ENCODE measurements at regions not wholly inside any gene's neighbourhood (a gene's known extent, or its start where the extent isn't known, plus 50 kb on each side); places are given as distances from the start of the nearest gene placed in this dataset.

- Histone ChIP-seq H3K27me3 (ENCODE audit: insufficient read depth, poor library complexity, severe bottlenecking) (peaks cover 6% of the 10 kb centered on the region), H3K4me3 (ENCODE audit: severe bottlenecking) (no peak overlapping the region), H3K9me3 (ENCODE audit: severe bottlenecking) (peaks cover 2% of the 10 kb centered on the region), H3K4me1 (ENCODE audit: insufficient read depth, poor library complexity, severe bottlenecking) (no peaks in the 10 kb centered on the region), H3K36me3 (ENCODE audit: low read depth) (no peaks in the 10 kb centered on the region), H3K27ac (ENCODE audit: poor library complexity, severe bottlenecking) (no peak overlapping the region)
- DNase-seq (ENCODE audit: low spot score) (no peak), ATAC-seq (ENCODE audit: low read depth) (no peak; the same call in 2 of the 3 replicates)
- TF ChIP-seq, protein P1, sequence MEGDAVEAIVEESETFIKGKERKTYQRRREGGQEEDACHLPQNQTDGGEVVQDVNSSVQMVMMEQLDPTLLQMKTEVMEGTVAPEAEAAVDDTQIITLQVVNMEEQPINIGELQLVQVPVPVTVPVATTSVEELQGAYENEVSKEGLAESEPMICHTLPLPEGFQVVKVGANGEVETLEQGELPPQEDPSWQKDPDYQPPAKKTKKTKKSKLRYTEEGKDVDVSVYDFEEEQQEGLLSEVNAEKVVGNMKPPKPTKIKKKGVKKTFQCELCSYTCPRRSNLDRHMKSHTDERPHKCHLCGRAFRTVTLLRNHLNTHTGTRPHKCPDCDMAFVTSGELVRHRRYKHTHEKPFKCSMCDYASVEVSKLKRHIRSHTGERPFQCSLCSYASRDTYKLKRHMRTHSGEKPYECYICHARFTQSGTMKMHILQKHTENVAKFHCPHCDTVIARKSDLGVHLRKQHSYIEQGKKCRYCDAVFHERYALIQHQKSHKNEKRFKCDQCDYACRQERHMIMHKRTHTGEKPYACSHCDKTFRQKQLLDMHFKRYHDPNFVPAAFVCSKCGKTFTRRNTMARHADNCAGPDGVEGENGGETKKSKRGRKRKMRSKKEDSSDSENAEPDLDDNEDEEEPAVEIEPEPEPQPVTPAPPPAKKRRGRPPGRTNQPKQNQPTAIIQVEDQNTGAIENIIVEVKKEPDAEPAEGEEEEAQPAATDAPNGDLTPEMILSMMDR (IDR thresholded peaks at IDR 0.05; ENCODE audit: poor library complexity, severe bottlenecking) = no peak
Measured at GRCh38 chr5:159469496-159470372, 139.4 kb upstream of the IL12B start.

- H3K27ac ChIP-seq (ENCODE audit: poor library complexity, severe bottlenecking) = no peak overlapping the region
- no peak for ATAC-seq (ENCODE audit: low read depth)
- H3K4me1 ChIP-seq (ENCODE audit: insufficient read depth, poor library complexity, severe bottlenecking) = no peaks in the 10 kb centered on the region
- H3K36me3 ChIP-seq (ENCODE audit: low read depth) = no peaks in the 10 kb centered on the region
- H3K27me3 ChIP-seq (ENCODE audit: insufficient read depth, poor library complexity, severe bottlenecking) = peaks cover 6% of the 10 kb centered on the region
- no peak overlapping the region for H3K4me3 ChIP-seq (ENCODE audit: severe bottlenecking)
- H3K9me3 ChIP-seq (ENCODE audit: severe bottlenecking) = peaks cover 4% of the 10 kb centered on the region
- no peak for DNase-seq (ENCODE audit: low spot score)
- TF ChIP-seq, protein P1 (IDR thresholded peaks at IDR 0.05; ENCODE audit: poor library complexity, severe bottlenecking) = no peak
Measured at GRCh38 chr5:159471904-159472303, 141.6 kb upstream of the IL12B start.

GRCh38 chr5:159475026-159475425, 144.7 kb upstream of the IL12B start:
- ATAC-seq (ENCODE audit: low read depth) (no peak), DNase-seq (ENCODE audit: low spot score) (no peak)
- Histone ChIP-seq H3K9me3 (ENCODE audit: severe bottlenecking) (peaks cover 4% of the 10 kb centered on the region), H3K27ac (ENCODE audit: poor library complexity, severe bottlenecking) (no peak overlapping the region), H3K4me3 (ENCODE audit: severe bottlenecking) (no peak overlapping the region), H3K27me3 (ENCODE audit: insufficient read depth, poor library complexity, severe bottlenecking) (peaks cover 6% of the 10 kb centered on the region), H3K4me1 (ENCODE audit: insufficient read depth, poor library complexity, severe bottlenecking) (no peaks in the 10 kb centered on the region), H3K36me3 (ENCODE audit: low read depth) (no peaks in the 10 kb centered on the region)
- TF ChIP-seq, protein P1 (IDR thresholded peaks at IDR 0.05; ENCODE audit: poor library complexity, severe bottlenecking) = no peak

DNA sequence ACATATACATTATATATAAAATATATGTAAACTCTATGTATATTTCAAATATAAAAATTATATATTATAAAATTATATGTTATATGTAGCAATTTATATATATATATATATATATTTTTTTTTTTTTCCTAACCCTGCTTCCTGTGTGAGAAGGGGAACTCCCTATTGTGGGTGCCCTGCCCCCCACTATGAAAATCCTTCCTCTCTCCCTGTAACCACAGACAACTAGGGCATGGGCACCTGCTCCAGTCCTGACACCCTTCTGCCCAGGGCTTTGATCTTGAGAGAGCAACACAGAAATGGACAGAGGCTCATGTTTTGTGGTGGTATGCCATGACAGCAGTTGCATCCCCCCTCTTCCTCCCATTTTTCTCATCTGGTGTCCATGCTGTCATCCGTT, 148.7 kb upstream of the IL12B start:
- Histone ChIP-seq H3K27me3 (ENCODE audit: insufficient read depth, poor library complexity, severe bottlenecking) (peaks cover under 1% of the 10 kb centered on the region), H3K36me3 (ENCODE audit: low read depth) (no peaks in the 10 kb centered on the region), H3K9me3 (ENCODE audit: severe bottlenecking) (peaks cover 2% of the 10 kb centered on the region), H3K4me1 (ENCODE audit: insufficient read depth, poor library complexity, severe bottlenecking) (no peaks in the 10 kb centered on the region), H3K4me3 (ENCODE audit: severe bottlenecking) (no peak overlapping the region), H3K27ac (ENCODE audit: poor library complexity, severe bottlenecking) (no peak overlapping the region)
- TF ChIP-seq, protein P1 (IDR thresholded peaks at IDR 0.05; ENCODE audit: poor library complexity, severe bottlenecking) = no peak
- DNase-seq (ENCODE audit: low spot score) (no peak), ATAC-seq (ENCODE audit: low read depth) (no peak)

DNA sequence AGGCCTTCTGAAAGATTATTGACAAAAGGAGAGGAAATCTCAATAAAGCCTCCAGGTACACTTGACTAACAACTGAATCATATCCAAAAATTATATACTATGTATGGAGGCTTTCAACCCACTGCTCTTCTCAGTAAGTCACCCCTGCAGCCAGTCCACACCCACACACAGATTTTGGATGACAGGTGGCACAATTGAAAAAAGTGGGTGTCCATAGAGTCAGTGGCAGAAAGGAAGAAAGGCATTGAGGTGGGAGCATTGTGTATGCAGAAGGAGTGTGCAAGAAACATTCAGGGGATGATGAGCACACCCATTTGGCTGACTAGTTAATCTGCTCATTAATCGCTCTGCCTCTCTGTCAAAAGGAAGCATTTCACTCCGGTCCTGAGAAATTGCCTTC, 150.6 kb upstream of the IL12B start:
- DNase-seq (ENCODE audit: low spot score) = no peak
- H3K9me3 ChIP-seq (ENCODE audit: severe bottlenecking) = no peaks in the 10 kb centered on the region
- no peak overlapping the region for H3K4me3 ChIP-seq (ENCODE audit: severe bottlenecking)
- H3K4me1 ChIP-seq (ENCODE audit: insufficient read depth, poor library complexity, severe bottlenecking) = no peaks in the 10 kb centered on the region
- TF ChIP-seq, protein P1 (IDR thresholded peaks at IDR 0.05; ENCODE audit: poor library complexity, severe bottlenecking) = no peak
- H3K27me3 ChIP-seq (ENCODE audit: insufficient read depth, poor library complexity, severe bottlenecking) = no peaks in the 10 kb centered on the region
- H3K27ac ChIP-seq (ENCODE audit: poor library complexity, severe bottlenecking) = no peak overlapping the region
- H3K36me3 ChIP-seq (ENCODE audit: low read depth) = no peaks in the 10 kb centered on the region
- ATAC-seq (ENCODE audit: low read depth) = no peak
